B cell (primary cell): ENCODE measurements at regions not wholly inside any gene's neighbourhood (a gene's known extent, or its start where the extent isn't known, plus 50 kb on each side); places are given as distances from the start of the nearest gene placed in this dataset.

Experiments used
- EZH2 ChIP-seq: IDR thresholded peaks from 2 replicates; pipeline ENCODE4 v1.6.1; 2012; ENCODE audit warnings: borderline replicate concordance, low read depth, mild to moderate bottlenecking, moderate library complexity, low read length; ENCODE audit not compliant: insufficient read depth, poor library complexity, severe bottlenecking
- TF ChIP-seq, protein P1 (sequence below): fragments of 200-600 bp; IDR thresholded peaks from one replicate; pipeline ENCODE4 v1.8.0; 2022; ENCODE audit warnings: antibody characterized with exemption, mild to moderate bottlenecking

DNA sequence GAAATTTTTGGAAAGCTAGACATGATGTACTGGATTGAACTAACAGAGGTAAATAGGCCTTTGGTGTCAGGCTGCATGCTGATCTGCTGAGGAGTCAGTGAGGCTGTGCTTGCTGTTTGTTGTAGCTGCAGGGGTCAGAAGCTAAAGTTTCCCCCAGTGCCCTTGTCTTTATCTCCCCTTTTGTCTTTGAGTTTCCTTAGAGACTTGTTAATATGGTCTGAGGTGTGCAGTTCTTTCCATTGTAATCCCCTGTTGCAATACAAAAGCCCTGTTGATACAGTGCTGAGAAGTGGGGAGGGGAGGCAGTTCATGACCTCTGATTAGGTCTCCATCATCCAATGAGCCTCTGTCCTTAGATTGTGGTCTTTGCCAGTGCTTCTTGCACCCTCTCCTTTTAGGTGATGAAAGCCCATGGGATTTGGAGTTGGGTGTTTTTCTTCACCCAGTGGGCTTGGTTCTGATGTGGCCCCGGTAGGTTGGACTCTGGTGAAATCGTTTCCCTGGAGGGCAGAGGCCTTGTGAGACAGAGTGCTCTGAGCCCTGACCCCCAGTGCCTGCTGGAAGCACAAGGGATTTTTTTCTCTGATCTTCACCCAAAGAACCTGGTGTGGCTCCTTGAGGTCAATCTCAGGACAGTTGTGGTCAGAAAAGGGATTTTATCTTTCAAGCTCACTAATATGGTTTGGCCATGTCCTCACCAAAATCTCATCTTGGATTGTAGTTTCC is 163.1 kb downstream of the TMEM18 start:
- TF ChIP-seq, protein P1, sequence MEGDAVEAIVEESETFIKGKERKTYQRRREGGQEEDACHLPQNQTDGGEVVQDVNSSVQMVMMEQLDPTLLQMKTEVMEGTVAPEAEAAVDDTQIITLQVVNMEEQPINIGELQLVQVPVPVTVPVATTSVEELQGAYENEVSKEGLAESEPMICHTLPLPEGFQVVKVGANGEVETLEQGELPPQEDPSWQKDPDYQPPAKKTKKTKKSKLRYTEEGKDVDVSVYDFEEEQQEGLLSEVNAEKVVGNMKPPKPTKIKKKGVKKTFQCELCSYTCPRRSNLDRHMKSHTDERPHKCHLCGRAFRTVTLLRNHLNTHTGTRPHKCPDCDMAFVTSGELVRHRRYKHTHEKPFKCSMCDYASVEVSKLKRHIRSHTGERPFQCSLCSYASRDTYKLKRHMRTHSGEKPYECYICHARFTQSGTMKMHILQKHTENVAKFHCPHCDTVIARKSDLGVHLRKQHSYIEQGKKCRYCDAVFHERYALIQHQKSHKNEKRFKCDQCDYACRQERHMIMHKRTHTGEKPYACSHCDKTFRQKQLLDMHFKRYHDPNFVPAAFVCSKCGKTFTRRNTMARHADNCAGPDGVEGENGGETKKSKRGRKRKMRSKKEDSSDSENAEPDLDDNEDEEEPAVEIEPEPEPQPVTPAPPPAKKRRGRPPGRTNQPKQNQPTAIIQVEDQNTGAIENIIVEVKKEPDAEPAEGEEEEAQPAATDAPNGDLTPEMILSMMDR: no peak
- TF ChIP-seq EZH2: no peak
